Liver (tissue), 3 donors: ENCODE measurements at regions not wholly inside any gene's neighbourhood (a gene's known extent, or its start where the extent isn't known, plus 50 kb on each side); places are given as distances from the start of the nearest gene placed in this dataset.

ENCODE experiments used
- CTCF ChIP-seq: fragments of 150-350 bp; IDR thresholded peaks from 2 replicates; pipeline ENCODE4 v1.5.1; 2017; ENCODE audit warnings: improper control_type of control experiment, low read depth, low read length; ENCODE audit not compliant: missing input control
- FOXA1 ChIP-seq: IDR thresholded peaks from 2 replicates; pipeline ENCODE4 v1.6.1; 2016; ENCODE audit warnings: antibody characterized with exemption
- RAD21 ChIP-seq, 2 donors: IDR thresholded peaks; 2 replicates each; pipeline ENCODE4 v1.6.1; 2016; ENCODE audit warnings: antibody characterized with exemption in 2 of 2, mild to moderate bottlenecking in 2 of 2
- TAF1 ChIP-seq: conservative IDR thresholded peaks from 2 replicates; pipeline ENCODE4 v1.6.1; 2016; ENCODE audit warnings: antibody characterized with exemption, mild to moderate bottlenecking
- donor health status: healthy.
- donor health status: healthy.

- TF ChIP-seq TAF1 (no peak), FOXA1 (no peak), CTCF (no peak), RAD21 (IDR thresholded peaks at IDR 0.05) (no peak)
These were observed 369.6 kb upstream of the AZI2 start for GRCh38 chr3:28718074-28718849.
